ENCODE measurements at regions not wholly inside any gene's neighbourhood (a gene's known extent, or its start where the extent isn't known, plus 50 kb on each side); places are given as distances from the start of the nearest gene placed in this dataset.
"Not testable (repeated sequence)": the region's sequence is repeated elsewhere in the genome, so short reads cannot be mapped to it uniquely, and the experiment has no call there.

DNA sequence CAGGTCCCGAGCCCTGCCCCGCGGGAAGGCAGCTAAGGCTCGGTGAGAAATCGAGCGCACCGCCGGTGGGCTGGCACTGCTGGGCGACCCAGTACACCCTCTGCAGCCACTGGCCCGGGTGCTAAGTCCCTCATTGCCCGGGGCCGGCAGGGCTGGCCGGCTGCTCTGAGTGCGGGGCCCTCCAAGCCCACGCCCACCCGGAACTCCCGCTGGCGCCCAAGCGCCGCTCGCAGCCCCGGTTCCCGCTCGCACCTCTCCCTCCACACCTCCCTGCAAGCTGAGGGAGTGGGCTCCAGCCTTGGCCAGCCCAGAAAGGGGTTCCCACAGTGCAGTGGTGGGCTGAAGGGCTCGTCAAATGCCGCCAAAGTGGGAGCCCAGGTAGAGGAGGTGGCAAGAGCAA, 63.2 kb upstream of the IER3 start:
- not testable (repeated sequence) for H3K27ac ChIP-seq (ENCODE audit: insufficient read depth, low read length, poor library complexity, severe bottlenecking); DNase-seq; H3K36me3 ChIP-seq (ENCODE audit: control insufficient read depth, insufficient read depth, low read length); H3K9me3 ChIP-seq (ENCODE audit: control insufficient read depth, low read length); H3K27me3 ChIP-seq (replicated peaks; ENCODE audit: control insufficient read depth, insufficient read depth, low read length, poor library complexity, severe bottlenecking); H3K4me3 ChIP-seq (ENCODE audit: insufficient read depth, low read depth, low read length, poor library complexity, severe bottlenecking)
- peaks cover 10% of the 10 kb centered on the region for H3K4me1 ChIP-seq (ENCODE audit: control insufficient read depth, insufficient read depth, low read length, poor library complexity, severe bottlenecking)

DNA sequence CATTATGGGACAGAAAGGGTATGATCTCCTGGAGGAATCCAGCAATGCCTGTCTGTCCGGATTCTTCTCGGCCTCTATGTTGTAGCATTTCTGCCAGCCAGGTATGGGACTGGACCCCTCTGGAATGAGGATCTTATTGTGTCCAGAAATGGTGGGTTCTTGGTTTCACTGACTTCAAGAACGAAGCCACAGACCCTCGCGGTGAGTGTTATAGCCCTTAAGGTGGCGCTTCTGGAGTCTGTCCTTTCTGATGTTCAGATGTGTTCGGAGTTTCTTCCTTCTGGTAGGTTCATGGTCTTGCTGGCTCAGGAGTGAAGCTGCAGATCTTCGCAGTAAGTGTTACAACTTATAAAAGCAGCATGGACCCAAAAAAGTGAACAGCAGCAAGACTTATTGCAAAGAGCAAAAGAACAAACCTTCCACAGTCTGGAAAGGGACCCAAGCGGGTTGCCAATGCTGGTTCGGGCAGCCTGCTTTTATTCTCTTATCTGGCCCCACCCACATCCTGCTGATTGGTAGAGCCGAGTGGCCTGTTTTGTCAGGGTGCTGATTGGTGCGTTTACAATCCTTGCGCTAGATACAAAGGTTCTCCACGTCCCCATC, 62.3 kb upstream of the IER3 start:
- Histone ChIP-seq H3K27ac (ENCODE audit: insufficient read depth, low read length, poor library complexity, severe bottlenecking) (no peak overlapping the region), H3K4me1 (ENCODE audit: control insufficient read depth, insufficient read depth, low read length, poor library complexity, severe bottlenecking) (peaks cover 10% of the 10 kb centered on the region), H3K27me3 (replicated peaks; ENCODE audit: control insufficient read depth, insufficient read depth, low read length, poor library complexity, severe bottlenecking) (no peaks in the 10 kb centered on the region), H3K4me3 (ENCODE audit: insufficient read depth, low read depth, low read length, poor library complexity, severe bottlenecking) (no peak overlapping the region), H3K36me3 (ENCODE audit: control insufficient read depth, insufficient read depth, low read length) (no peaks in the 10 kb centered on the region), H3K9me3 (ENCODE audit: control insufficient read depth, low read length) (no peaks in the 10 kb centered on the region)
- DNase-seq, result no peak

DNA sequence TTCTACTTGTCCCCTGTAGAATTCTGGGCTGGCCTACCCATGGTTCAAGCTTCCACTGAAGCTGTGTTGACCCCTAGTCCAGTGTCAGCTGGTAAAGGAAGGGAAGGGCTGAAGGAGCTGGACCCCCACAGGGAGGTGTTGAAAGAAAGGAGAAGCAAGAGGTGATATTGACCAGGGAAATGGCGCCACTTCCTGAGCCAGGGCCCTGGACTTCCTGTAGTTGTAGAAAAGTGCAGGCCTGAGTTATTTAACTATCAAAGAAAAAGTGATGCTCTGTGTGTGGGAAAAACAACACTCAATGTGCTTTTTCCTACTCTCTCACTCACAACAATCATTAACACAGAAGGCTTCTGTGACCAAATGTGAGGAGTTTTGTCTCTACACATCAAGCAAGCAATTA, 60.0 kb upstream of the IER3 start:
- no peaks in the 10 kb centered on the region for H3K27me3 ChIP-seq (replicated peaks; ENCODE audit: control insufficient read depth, insufficient read depth, low read length, poor library complexity, severe bottlenecking)
- no peak for DNase-seq
- H3K9me3 ChIP-seq (ENCODE audit: control insufficient read depth, low read length), result no peaks in the 10 kb centered on the region
- no peak overlapping the region for H3K27ac ChIP-seq (ENCODE audit: insufficient read depth, low read length, poor library complexity, severe bottlenecking)
- H3K36me3 ChIP-seq (ENCODE audit: control insufficient read depth, insufficient read depth, low read length), result no peaks in the 10 kb centered on the region
- no peak overlapping the region for H3K4me3 ChIP-seq (ENCODE audit: insufficient read depth, low read depth, low read length, poor library complexity, severe bottlenecking)
- no peaks in the 10 kb centered on the region for H3K4me1 ChIP-seq (ENCODE audit: control insufficient read depth, insufficient read depth, low read length, poor library complexity, severe bottlenecking)

DNA sequence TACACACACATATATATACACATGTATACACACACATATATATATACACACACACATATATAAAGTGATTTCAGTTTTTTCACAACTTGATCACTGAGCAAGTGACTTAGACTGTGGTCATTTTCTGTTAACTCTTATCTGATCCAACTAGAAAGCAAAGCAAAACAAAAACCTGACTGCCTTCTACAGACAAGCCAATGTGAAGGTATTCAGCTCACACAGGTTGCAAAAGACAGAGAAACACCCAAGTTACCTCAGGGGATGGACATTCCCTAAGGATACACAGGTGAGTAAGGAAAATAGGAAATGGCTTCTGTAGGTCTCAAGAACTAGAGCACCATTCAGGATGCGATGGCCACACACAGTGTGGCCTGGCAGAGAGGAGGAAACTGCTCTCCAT, 58.4 kb upstream of the IER3 start:
- Histone ChIP-seq H3K4me3 (ENCODE audit: insufficient read depth, low read depth, low read length, poor library complexity, severe bottlenecking) (no peak overlapping the region), H3K27me3 (replicated peaks; ENCODE audit: control insufficient read depth, insufficient read depth, low read length, poor library complexity, severe bottlenecking) (no peaks in the 10 kb centered on the region), H3K9me3 (ENCODE audit: control insufficient read depth, low read length) (no peaks in the 10 kb centered on the region), H3K36me3 (ENCODE audit: control insufficient read depth, insufficient read depth, low read length) (no peaks in the 10 kb centered on the region), H3K4me1 (ENCODE audit: control insufficient read depth, insufficient read depth, low read length, poor library complexity, severe bottlenecking) (no peaks in the 10 kb centered on the region), H3K27ac (ENCODE audit: insufficient read depth, low read length, poor library complexity, severe bottlenecking) (no peak overlapping the region)
- DNase-seq, result no peak

DNA sequence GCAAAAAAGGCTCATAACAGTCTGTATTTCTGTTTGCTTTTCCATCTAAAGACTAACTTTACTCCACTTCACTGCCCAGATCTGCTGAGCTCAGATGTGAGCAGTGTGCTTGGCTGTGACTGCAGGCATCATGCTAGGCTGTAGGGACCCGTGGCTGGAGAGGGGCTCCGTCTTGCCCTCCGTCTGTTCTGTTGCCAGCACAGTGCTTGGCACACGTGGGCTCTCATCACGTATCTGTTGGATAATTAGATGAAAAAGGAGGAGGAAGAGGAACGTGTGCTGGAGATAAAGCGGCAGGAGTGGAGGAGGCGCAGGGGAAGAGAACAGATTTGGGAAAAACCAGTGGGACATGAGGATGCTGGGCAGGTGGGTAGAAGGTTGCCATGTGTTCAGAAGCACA, 57.6 kb upstream of the IER3 start:
- no peaks in the 10 kb centered on the region for H3K27me3 ChIP-seq (replicated peaks; ENCODE audit: control insufficient read depth, insufficient read depth, low read length, poor library complexity, severe bottlenecking)
- H3K36me3 ChIP-seq (ENCODE audit: control insufficient read depth, insufficient read depth, low read length), result no peaks in the 10 kb centered on the region
- no peak overlapping the region for H3K4me3 ChIP-seq (ENCODE audit: insufficient read depth, low read depth, low read length, poor library complexity, severe bottlenecking)
- no peak for DNase-seq
- H3K27ac ChIP-seq (ENCODE audit: insufficient read depth, low read length, poor library complexity, severe bottlenecking), result no peak overlapping the region
- no peaks in the 10 kb centered on the region for H3K4me1 ChIP-seq (ENCODE audit: control insufficient read depth, insufficient read depth, low read length, poor library complexity, severe bottlenecking)
- H3K9me3 ChIP-seq (ENCODE audit: control insufficient read depth, low read length), result no peaks in the 10 kb centered on the region

DNA sequence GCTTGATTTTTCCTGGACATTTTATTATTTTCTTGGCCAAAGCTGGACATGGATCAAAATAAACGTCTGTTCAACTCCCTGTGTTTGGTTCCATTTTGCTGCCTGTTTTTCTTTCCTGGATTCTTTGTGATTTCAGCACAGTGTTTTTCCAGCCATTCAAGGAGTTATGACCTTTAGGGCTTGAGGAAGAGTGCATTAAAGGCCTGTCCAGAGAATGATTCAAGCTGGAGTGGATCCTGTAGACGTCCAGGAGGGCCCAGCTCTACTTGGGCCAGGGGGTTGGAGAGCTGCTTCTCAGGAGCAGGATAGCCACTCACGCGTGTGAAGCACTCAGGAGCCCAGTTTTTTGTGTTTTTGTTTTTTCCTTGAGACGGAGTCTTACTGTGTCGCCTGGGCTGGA, 56.5 kb upstream of the IER3 start:
- no peaks in the 10 kb centered on the region for H3K36me3 ChIP-seq (ENCODE audit: control insufficient read depth, insufficient read depth, low read length)
- no peaks in the 10 kb centered on the region for H3K4me1 ChIP-seq (ENCODE audit: control insufficient read depth, insufficient read depth, low read length, poor library complexity, severe bottlenecking)
- H3K4me3 ChIP-seq (ENCODE audit: insufficient read depth, low read depth, low read length, poor library complexity, severe bottlenecking), result no peak overlapping the region
- no peaks in the 10 kb centered on the region for H3K9me3 ChIP-seq (ENCODE audit: control insufficient read depth, low read length)
- no peak overlapping the region for H3K27ac ChIP-seq (ENCODE audit: insufficient read depth, low read length, poor library complexity, severe bottlenecking)
- no peaks in the 10 kb centered on the region for H3K27me3 ChIP-seq (replicated peaks; ENCODE audit: control insufficient read depth, insufficient read depth, low read length, poor library complexity, severe bottlenecking)
- DNase-seq, result no peak

DNA sequence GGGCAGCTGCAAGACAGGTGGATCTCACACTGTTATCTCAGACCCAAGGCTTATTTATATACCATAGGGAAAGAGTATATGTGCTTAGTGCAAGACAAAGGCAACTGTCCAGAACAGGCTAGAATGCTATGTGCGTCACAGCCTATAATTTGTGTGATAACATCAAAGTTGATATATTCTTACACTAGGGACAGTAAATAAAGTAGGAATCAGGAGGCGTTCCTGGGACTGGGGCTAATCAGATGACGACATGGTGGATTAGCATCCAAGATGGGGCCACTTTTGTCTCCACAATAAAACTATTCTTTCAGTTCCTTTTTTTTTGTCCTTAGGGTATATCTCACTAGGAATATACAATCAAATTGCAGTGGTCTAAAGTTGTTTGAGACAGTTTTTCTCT, 54.9 kb upstream of the IER3 start:
- Histone ChIP-seq H3K9me3 (ENCODE audit: control insufficient read depth, low read length) (no peaks in the 10 kb centered on the region), H3K27ac (ENCODE audit: insufficient read depth, low read length, poor library complexity, severe bottlenecking) (no peak overlapping the region), H3K4me1 (ENCODE audit: control insufficient read depth, insufficient read depth, low read length, poor library complexity, severe bottlenecking) (peaks cover 6% of the 10 kb centered on the region), H3K4me3 (ENCODE audit: insufficient read depth, low read depth, low read length, poor library complexity, severe bottlenecking) (no peak overlapping the region), H3K36me3 (ENCODE audit: control insufficient read depth, insufficient read depth, low read length) (no peaks in the 10 kb centered on the region), H3K27me3 (replicated peaks; ENCODE audit: control insufficient read depth, insufficient read depth, low read length, poor library complexity, severe bottlenecking) (no peaks in the 10 kb centered on the region)
- no peak for DNase-seq

DNA sequence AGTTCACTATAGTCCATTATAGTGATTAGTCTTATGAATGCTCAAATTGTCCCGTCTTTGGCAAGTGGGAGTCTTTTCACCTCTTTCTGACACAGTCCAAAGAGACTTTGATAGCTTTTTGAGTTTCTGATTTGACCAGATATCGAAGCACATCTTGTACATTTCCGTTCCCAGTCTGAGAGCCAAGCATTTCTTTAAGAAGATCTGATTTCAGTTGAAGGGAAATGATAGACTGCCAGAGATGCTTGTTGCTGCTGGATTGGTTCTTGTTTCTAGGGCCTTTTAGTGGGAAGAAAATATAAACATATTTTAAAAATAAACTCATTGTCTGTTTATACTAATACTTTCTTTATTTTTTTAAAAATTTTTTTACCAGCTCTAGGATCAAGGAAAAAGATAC, 54.1 kb upstream of the IER3 start:
- no peak for DNase-seq
- H3K36me3 ChIP-seq (ENCODE audit: control insufficient read depth, insufficient read depth, low read length), result no peaks in the 10 kb centered on the region
- H3K4me3 ChIP-seq (ENCODE audit: insufficient read depth, low read depth, low read length, poor library complexity, severe bottlenecking), result no peak overlapping the region
- no peaks in the 10 kb centered on the region for H3K27me3 ChIP-seq (replicated peaks; ENCODE audit: control insufficient read depth, insufficient read depth, low read length, poor library complexity, severe bottlenecking)
- peaks cover 10% of the 10 kb centered on the region for H3K4me1 ChIP-seq (ENCODE audit: control insufficient read depth, insufficient read depth, low read length, poor library complexity, severe bottlenecking)
- H3K27ac ChIP-seq (ENCODE audit: insufficient read depth, low read length, poor library complexity, severe bottlenecking), result no peak overlapping the region
- H3K9me3 ChIP-seq (ENCODE audit: control insufficient read depth, low read length), result no peaks in the 10 kb centered on the region

DNA sequence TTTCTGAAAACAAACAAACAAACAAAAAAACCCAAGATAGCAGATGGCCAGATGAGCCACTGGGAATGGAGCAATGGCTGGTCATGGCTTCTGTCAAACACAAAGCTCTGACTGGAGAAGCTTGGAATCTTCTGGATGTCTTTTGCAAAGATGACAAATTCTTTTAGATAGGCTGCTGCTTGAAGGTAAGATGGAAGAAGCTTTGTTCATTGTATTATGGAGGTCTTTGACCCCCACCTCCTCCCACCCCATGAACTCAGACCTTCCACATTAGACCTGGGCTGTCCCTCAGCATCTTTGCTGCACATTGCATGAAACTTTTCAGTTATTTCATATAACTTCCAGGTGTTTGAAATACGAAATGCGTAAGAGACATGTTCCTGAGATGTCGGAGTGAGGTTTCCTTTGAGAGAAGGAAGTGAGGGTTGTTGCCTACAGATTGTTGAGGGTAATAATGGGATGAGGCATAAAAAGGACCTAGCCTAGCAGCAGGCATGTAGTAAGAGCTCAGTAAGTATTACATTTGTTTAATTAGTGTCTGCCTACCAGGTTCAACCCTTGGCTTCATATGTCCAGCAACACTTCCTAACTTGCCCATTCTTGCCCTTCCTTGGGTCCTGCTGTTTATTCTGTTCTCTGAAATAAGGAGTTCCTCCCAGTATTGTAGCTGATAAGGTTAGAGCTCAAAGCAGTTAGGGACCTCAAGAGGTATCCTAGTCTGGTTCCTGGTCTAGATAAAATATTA, 51.4 kb upstream of the IER3 start:
- no peak overlapping the region for H3K4me3 ChIP-seq (ENCODE audit: insufficient read depth, low read depth, low read length, poor library complexity, severe bottlenecking)
- H3K4me1 ChIP-seq (ENCODE audit: control insufficient read depth, insufficient read depth, low read length, poor library complexity, severe bottlenecking), result peaks cover 19% of the 10 kb centered on the region
- H3K27me3 ChIP-seq (replicated peaks; ENCODE audit: control insufficient read depth, insufficient read depth, low read length, poor library complexity, severe bottlenecking), result no peaks in the 10 kb centered on the region
- DNase-seq, result no peak
- H3K36me3 ChIP-seq (ENCODE audit: control insufficient read depth, insufficient read depth, low read length), result no peaks in the 10 kb centered on the region
- H3K27ac ChIP-seq (ENCODE audit: insufficient read depth, low read length, poor library complexity, severe bottlenecking), result no peak overlapping the region
- H3K9me3 ChIP-seq (ENCODE audit: control insufficient read depth, low read length), result no peaks in the 10 kb centered on the region

Data from effector memory CD4-positive, alpha-beta T cell (primary cell).